T-cell (primary cell): ENCODE measurements at regions not wholly inside any gene's neighbourhood (a gene's known extent, or its start where the extent isn't known, plus 50 kb on each side); places are given as distances from the start of the nearest gene placed in this dataset.

Experiments used
- ATAC-seq, 4 experiments: fragments of 200-7000 bp in 3 of 4; fragments of 150-1000 bp in 1 of 4; cut with Tn5 transposase; replicated peaks in 1 of 4; 1 replicate in 3 of 4; 2 replicates in 1 of 4; pipeline ENCODE4 v1.10.0; 2021; ENCODE audit warnings: moderate library complexity in 3 of 4, mild to moderate bottlenecking in 2 of 4, moderate number of reproducible peaks in 1 of 4
- CTCF ChIA-PET, 2 donors: fragments of 300-600 bp; sonication (Branson Sonifier 250); formaldehyde crosslinking; loops; one replicate each; lab custom pipeline; 2022; ENCODE audit warnings: antibody characterized with exemption in 2 of 2; lab: Charles Lee
- POLR2A ChIA-PET, 2 donors: fragments of 300-600 bp; sonication (Branson Sonifier 250); formaldehyde crosslinking; loops; one replicate each; lab custom pipeline; 2022; ENCODE audit warnings: antibody characterized with exemption in 2 of 2; lab: Charles Lee
- DNase-seq, 35 experiments: peaks; one replicate each; pipeline versions ENCODE4 v3.0.0 to v3.0.0-alpha.2; 2013 to 2023
- H3K27ac ChIP-seq: one replicate; pipeline ENCODE4 v1.5.1; 2013; ENCODE audit warnings: low read length
- H3K27me3 ChIP-seq, 2 experiments: replicated peaks in 1 of 2; 1 replicate in 1 of 2; 2 replicates in 1 of 2; pipeline versions ENCODE4 v1.6.1 to v1.7.0; 2013; ENCODE audit warnings: low read length in 1 of 2, mixed read lengths in 1 of 2; ENCODE audit not compliant: control insufficient read depth in 2 of 2, insufficient read depth in 2 of 2; ENCODE audit errors: extremely low read depth in 1 of 2
- H3K36me3 ChIP-seq, 2 donors: 1 replicate in 1 of 2; 2 replicates in 1 of 2; pipeline versions ENCODE4 v1.6.1 to v1.7.0; 2013; ENCODE audit warnings: low read length in 1 of 2; ENCODE audit not compliant: control insufficient read depth in 2 of 2, insufficient read depth in 1 of 2; ENCODE audit errors: extremely low read depth in 1 of 2
- H3K4me1 ChIP-seq, 2 experiments: 1 replicate in 1 of 2; 2 replicates in 1 of 2; pipeline versions ENCODE4 v1.6.1 to v1.7.0; 2013; ENCODE audit warnings: low read length in 2 of 2, mixed read lengths in 1 of 2; ENCODE audit not compliant: insufficient read depth in 2 of 2, control insufficient read depth in 1 of 2; ENCODE audit errors: extremely low read depth in 1 of 2
- H3K4me3 ChIP-seq, 2 donors: 1 replicate in 1 of 2; 2 replicates in 1 of 2; pipeline versions ENCODE4 v1.5.1 to v1.7.0; 2013; ENCODE audit warnings: mild to moderate bottlenecking in 2 of 2, low read length in 1 of 2, moderate library complexity in 1 of 2; ENCODE audit not compliant: control insufficient read depth in 1 of 2; ENCODE audit errors: extremely low read depth in 1 of 2
- H3K9me3 ChIP-seq: 2 replicates; pipeline ENCODE4 v1.7.0; 2013
- H3K27ac Mint-ChIP-seq, 2 donors: one replicate each; pipeline ENCODE4 v1.8.0; 2020 to 2021; ENCODE audit warnings: mild to moderate bottlenecking in 2 of 2, mixed read lengths in 2 of 2
- H3K27me3 Mint-ChIP-seq, 2 donors: one replicate each; pipeline ENCODE4 v1.8.0; 2021 to 2022; ENCODE audit warnings: mixed read lengths in 2 of 2
- H3K36me3 Mint-ChIP-seq: one replicate; pipeline ENCODE4 v1.8.0; 2021; ENCODE audit warnings: mixed read lengths
- H3K4me1 Mint-ChIP-seq, 3 donors: one replicate each; pipeline ENCODE4 v1.8.0; 2020 to 2022; ENCODE audit warnings: mixed read lengths in 3 of 3, mild to moderate bottlenecking in 1 of 3
- H3K4me3 Mint-ChIP-seq, 3 donors: one replicate each; pipeline ENCODE4 v1.8.0; 2020 to 2022; ENCODE audit warnings: mild to moderate bottlenecking in 3 of 3, mixed read lengths in 3 of 3, moderate library complexity in 3 of 3
- H3K9me3 Mint-ChIP-seq, 3 donors: one replicate each; pipeline ENCODE4 v1.8.0; 2020 to 2022; ENCODE audit warnings: mixed read lengths in 3 of 3
- WGBS: methylation state at CpG from one replicate; pipeline ENCODE4 v1.1.5; 2013; ENCODE audit warnings: missing lambda C conversion rate; ENCODE audit not compliant: insufficient coverage; 5-methylcytosine and 5-hydroxymethylcytosine counted together

- ChIA-PET POLR2A (no interaction called here), CTCF (no interaction called here)
- Mint-ChIP-seq H3K9me3 (peaks cover 0 to 6% (median 4%) of the 10 kb centered on the region in 3 donors), H3K36me3 (no peaks in the 10 kb centered on the region), H3K4me3 (no peak overlapping the region), H3K27ac (no peak overlapping the region), H3K4me1 (no peaks in the 10 kb centered on the region), H3K27me3 (peaks cover 3 to 7% of the 10 kb centered on the region in 2 donors)
- ATAC-seq (no peak), DNase-seq (no peak)
- no CpG with 5 or more reads among the region's 1 CpG for WGBS
- Histone ChIP-seq H3K36me3 (no peaks in the 10 kb centered on the region), H3K27ac (no peak overlapping the region), H3K27me3 (peaks cover 0 to 6% of the 10 kb centered on the region in 2 experiments), H3K4me3 (no peak overlapping the region), H3K9me3 (peaks cover 2% of the 10 kb centered on the region), H3K4me1 (no peaks in the 10 kb centered on the region)
Measured at GRCh38 chr6:137654365-137654981, 160.3 kb upstream of the OLIG3 start.

GRCh38 chr6:137655291-137655690 lies 161.1 kb upstream of the OLIG3 start:
- no peak for DNase-seq
- Histone ChIP-seq H3K9me3 (peaks cover 2% of the 10 kb centered on the region), H3K36me3 (no peaks in the 10 kb centered on the region), H3K4me3 (no peak overlapping the region), H3K27ac (no peak overlapping the region), H3K4me1 (no peaks in the 10 kb centered on the region), H3K27me3 (peaks cover 0 to 6% of the 10 kb centered on the region in 2 experiments)
- Mint-ChIP-seq H3K27me3 (peaks cover 3% of the 10 kb centered on the region in 2 donors), H3K27ac (no peak overlapping the region), H3K4me1 (no peaks in the 10 kb centered on the region), H3K9me3 (peaks cover 0 to 6% (median 4%) of the 10 kb centered on the region in 3 donors), H3K36me3 (no peaks in the 10 kb centered on the region), H3K4me3 (no peak overlapping the region)
- ATAC-seq = no peak
- POLR2A ChIA-PET = no interaction called here
- WGBS = no CpG with 5 or more reads among the region's 2 CpGs
- CTCF ChIA-PET = no interaction called here

- Histone ChIP-seq H3K27me3 (peaks cover 0 to 6% of the 10 kb centered on the region in 2 experiments), H3K9me3 (peaks cover 2% of the 10 kb centered on the region), H3K27ac (no peak overlapping the region), H3K4me3 (no peak overlapping the region), H3K36me3 (no peaks in the 10 kb centered on the region), H3K4me1 (no peaks in the 10 kb centered on the region)
- H3K4me1 Mint-ChIP-seq = no peaks in the 10 kb centered on the region
- DNase-seq (no peak), ATAC-seq (no peak)
- H3K9me3 Mint-ChIP-seq = peaks cover 0 to 6% (median 4%) of the 10 kb centered on the region in 3 donors
- CTCF ChIA-PET = interaction anchor here in 1 of 2 donors (0.5 to 0.6 kb wide), 2 partner anchors 383 to 605 kb away, joined by 3 to 4 read pairs; no protein-coding TSS in a partner anchor
- no peak overlapping the region for H3K27ac Mint-ChIP-seq
- POLR2A ChIA-PET = no interaction called here
- H3K4me3 Mint-ChIP-seq = no peak overlapping the region
- no peaks in the 10 kb centered on the region for H3K36me3 Mint-ChIP-seq
- 97% methylated on average over 4 of the region's 4 CpGs for WGBS
- peaks cover 0 to 3% of the 10 kb centered on the region in 2 donors for H3K27me3 Mint-ChIP-seq
Measured at GRCh38 chr6:137656735-137657134, 162.5 kb upstream of the OLIG3 start.

- Histone ChIP-seq H3K4me1 (no peaks in the 10 kb centered on the region), H3K9me3 (peaks cover 2% of the 10 kb centered on the region), H3K4me3 (no peak overlapping the region), H3K27me3 (peaks cover 0 to 6% of the 10 kb centered on the region in 2 experiments), H3K27ac (no peak overlapping the region), H3K36me3 (no peaks in the 10 kb centered on the region)
- ChIA-PET CTCF (interaction anchor here in 1 of 2 donors (0.6 kb wide), 1 partner anchor 383 kb away, joined by 3 read pairs; no protein-coding TSS in a partner anchor), POLR2A (interaction anchor here in 1 of 2 donors (0.6 kb wide), 1 partner anchor 77 kb away, joined by 5 read pairs; no protein-coding TSS in a partner anchor)
- Mint-ChIP-seq H3K36me3 (no peaks in the 10 kb centered on the region), H3K9me3 (peaks cover 0 to 6% (median 4%) of the 10 kb centered on the region in 3 donors), H3K27me3 (peaks cover 0 to 3% of the 10 kb centered on the region in 2 donors), H3K4me3 (no peak overlapping the region), H3K4me1 (no peaks in the 10 kb centered on the region), H3K27ac (no peak overlapping the region)
- WGBS = no CpG with 5 or more reads among the region's 1 CpG
- ATAC-seq (no peak), DNase-seq (no peak)
Measured at GRCh38 chr6:137657351-137657911, 163.2 kb upstream of the OLIG3 start.

- Mint-ChIP-seq H3K4me1 (no peaks in the 10 kb centered on the region), H3K36me3 (no peaks in the 10 kb centered on the region), H3K27me3 (peaks cover 0 to 3% of the 10 kb centered on the region in 2 donors), H3K9me3 (peaks cover 0 to 6% (median 4%) of the 10 kb centered on the region in 3 donors), H3K4me3 (no peak overlapping the region), H3K27ac (no peak overlapping the region)
- ATAC-seq (no peak), DNase-seq (no peak)
- Histone ChIP-seq H3K4me1 (no peaks in the 10 kb centered on the region), H3K27me3 (peaks cover 0 to 2% of the 10 kb centered on the region in 2 experiments), H3K9me3 (peaks cover 2% of the 10 kb centered on the region), H3K36me3 (no peaks in the 10 kb centered on the region), H3K4me3 (no peak overlapping the region), H3K27ac (no peak overlapping the region)
- CTCF ChIA-PET = interaction anchor here (0.6 to 1.5 kb wide), 5 partner anchors 69 to 957 kb away, joined by 3 to 4 read pairs (median 3); no protein-coding TSS in a partner anchor
- POLR2A ChIA-PET = interaction anchor here in 1 of 2 donors (1.1 kb wide), 1 partner anchor 270 kb away, joined by 3 read pairs; no protein-coding TSS in a partner anchor
- 93% methylated on average over 1 of the region's 1 CpG for WGBS
Measured at GRCh38 chr6:137658287-137658686, 164.1 kb upstream of the OLIG3 start.

- H3K9me3 Mint-ChIP-seq = peaks cover 0 to under 1% (median 0%) of the 10 kb centered on the region in 3 donors
- CTCF ChIA-PET = interaction anchor here (0.6 to 1.3 kb wide), 5 partner anchors 289 to 404 kb away, joined by 3 to 7 read pairs (median 3); no protein-coding TSS in a partner anchor
- no CpG with 5 or more reads among the region's 3 CpGs for WGBS
- peaks cover 0 to 2% of the 10 kb centered on the region in 2 experiments for H3K27me3 ChIP-seq
- POLR2A ChIA-PET = interaction anchor here in 1 of 2 donors (0.6 to 0.9 kb wide), 2 partner anchors 17 to 21 kb away, joined by 3 to 4 read pairs; no protein-coding TSS in a partner anchor
- no peak overlapping the region for H3K4me3 Mint-ChIP-seq
- no peaks in the 10 kb centered on the region for H3K4me1 Mint-ChIP-seq
- H3K27ac ChIP-seq = no peak overlapping the region
- no peak overlapping the region for H3K4me3 ChIP-seq
- H3K27me3 Mint-ChIP-seq = peaks cover 0 to 3% of the 10 kb centered on the region in 2 donors
- DNase-seq = no peak
- no peaks in the 10 kb centered on the region for H3K36me3 ChIP-seq
- no peak for ATAC-seq
- H3K4me1 ChIP-seq = no peaks in the 10 kb centered on the region
- no peaks in the 10 kb centered on the region for H3K36me3 Mint-ChIP-seq
- no peak overlapping the region for H3K27ac Mint-ChIP-seq
- peaks cover 2% of the 10 kb centered on the region for H3K9me3 ChIP-seq
Measured at GRCh38 chr6:137659871-137660270, 165.7 kb upstream of the OLIG3 start.
